ENCODE measurements at regions not wholly inside any gene's neighbourhood (a gene's known extent, or its start where the extent isn't known, plus 50 kb on each side); places are given as distances from the start of the nearest gene placed in this dataset.

DNA sequence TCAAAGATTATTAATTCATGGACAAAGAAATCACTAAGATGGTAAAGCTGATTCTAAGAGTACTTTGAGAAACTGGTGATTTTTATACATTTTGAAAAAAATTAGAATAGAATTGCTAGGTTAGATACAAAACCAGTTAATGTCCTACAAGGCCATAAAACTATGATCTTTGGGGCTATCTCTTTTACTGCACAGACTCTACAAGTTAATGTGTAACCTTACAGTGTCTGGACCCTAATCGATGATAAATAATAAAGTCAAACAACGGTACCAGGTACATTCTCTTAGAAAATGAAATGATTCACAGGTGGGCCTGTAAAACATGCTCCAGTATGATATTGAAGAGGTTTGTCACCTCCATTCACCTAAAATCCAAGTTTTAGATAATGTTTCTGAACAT lies 199.8 kb upstream of the LYZL1 start:
- RAD21 ChIA-PET (ENCODE audit: low non-redundant PET in 1 of 2, low total read pairs in 2 of 2, uncharacterized antibody in 2 of 2, unreplicated experiment in 2 of 2) = no interaction called here
- no peak for DNase-seq (ENCODE audit: low read depth, low spot score)
- CTCF ChIA-PET = no interaction called here
- no peaks in the 10 kb centered on the region for H3K9me2 ChIP-seq (ENCODE audit: insufficient read depth)
- H3K9me3 ChIP-seq (ENCODE audit: control insufficient read depth in 1 of 2, insufficient read depth in 1 of 2, low read depth in 1 of 2, low read length in 2 of 2) = no peaks in the 10 kb centered on the region
- no peak overlapping the region for H3K4me3 ChIP-seq (replicated peaks in 1 of 2; ENCODE audit: low read depth in 1 of 2, low read length in 2 of 2)
- no peak overlapping the region for H2AFZ ChIP-seq (ENCODE audit: low read depth, low read length, poor library complexity, severe bottlenecking)
- H3K36me3 ChIP-seq (ENCODE audit: control insufficient read depth in 1 of 2, insufficient read depth in 2 of 2, low read length in 2 of 2) = no peaks in the 10 kb centered on the region
- no peak overlapping the region for H3K9ac ChIP-seq (ENCODE audit: low read length)
- H3K4me2 ChIP-seq (ENCODE audit: low read length) = no peak overlapping the region
- no peak overlapping the region for H3K27ac ChIP-seq (ENCODE audit: low read depth, low read length)
- no peaks in the 10 kb centered on the region for H3K79me2 ChIP-seq (ENCODE audit: insufficient read depth, low read length)
- POLR2A ChIA-PET = no interaction called here
- H3K4me1 ChIP-seq (ENCODE audit: control insufficient read depth in 1 of 2, insufficient read depth in 2 of 2, low read length in 2 of 2) = no peaks in the 10 kb centered on the region
- no TSS peak for BruUV-seq (replicated peaks)
- no peak for ATAC-seq
- intact Hi-C loops (cut with micrococcal nuclease) = no loop called here
- no peaks in the 10 kb centered on the region for H4K20me1 ChIP-seq (ENCODE audit: insufficient read depth)
- TF ChIP-seq, protein P1, sequence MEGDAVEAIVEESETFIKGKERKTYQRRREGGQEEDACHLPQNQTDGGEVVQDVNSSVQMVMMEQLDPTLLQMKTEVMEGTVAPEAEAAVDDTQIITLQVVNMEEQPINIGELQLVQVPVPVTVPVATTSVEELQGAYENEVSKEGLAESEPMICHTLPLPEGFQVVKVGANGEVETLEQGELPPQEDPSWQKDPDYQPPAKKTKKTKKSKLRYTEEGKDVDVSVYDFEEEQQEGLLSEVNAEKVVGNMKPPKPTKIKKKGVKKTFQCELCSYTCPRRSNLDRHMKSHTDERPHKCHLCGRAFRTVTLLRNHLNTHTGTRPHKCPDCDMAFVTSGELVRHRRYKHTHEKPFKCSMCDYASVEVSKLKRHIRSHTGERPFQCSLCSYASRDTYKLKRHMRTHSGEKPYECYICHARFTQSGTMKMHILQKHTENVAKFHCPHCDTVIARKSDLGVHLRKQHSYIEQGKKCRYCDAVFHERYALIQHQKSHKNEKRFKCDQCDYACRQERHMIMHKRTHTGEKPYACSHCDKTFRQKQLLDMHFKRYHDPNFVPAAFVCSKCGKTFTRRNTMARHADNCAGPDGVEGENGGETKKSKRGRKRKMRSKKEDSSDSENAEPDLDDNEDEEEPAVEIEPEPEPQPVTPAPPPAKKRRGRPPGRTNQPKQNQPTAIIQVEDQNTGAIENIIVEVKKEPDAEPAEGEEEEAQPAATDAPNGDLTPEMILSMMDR (IDR thresholded peaks at IDR 0.05 in 2 of 3, conservative IDR thresholded peaks at IDR 0.05 in 1 of 3; ENCODE audit: borderline replicate concordance in 1 of 3, insufficient read depth in 1 of 3, low read depth in 2 of 3, low read length in 2 of 3) = no peak
- TF ChIP-seq POLR2AphosphoS5 (IDR thresholded peaks at IDR 0.05; ENCODE audit: low read depth, low read length) (no peak), EZH2phosphoT487 (IDR thresholded peaks at IDR 0.05; ENCODE audit: borderline replicate concordance) (no peak), EZH2 (IDR thresholded peaks at IDR 0.05) (no peak), CBX3 (IDR thresholded peaks at IDR 0.05; ENCODE audit: low read depth) (no peak), ZNF274 (IDR thresholded peaks at IDR 0.05; ENCODE audit: low read depth, low read length) (no peak), EGR1 (IDR thresholded peaks at IDR 0.05; ENCODE audit: low read depth) (no peak), ZFX (IDR thresholded peaks at IDR 0.05) (no peak), SRF (IDR thresholded peaks at IDR 0.05; ENCODE audit: low read depth) (no peak), SP1 (IDR thresholded peaks at IDR 0.05; ENCODE audit: low read depth) (no peak), CEBPB (IDR thresholded peaks at IDR 0.05; ENCODE audit: low read depth) (no peak), ELF1 (IDR thresholded peaks at IDR 0.05; ENCODE audit: borderline replicate concordance, low read depth) (no peak), JUND (IDR thresholded peaks at IDR 0.05) (no peak), FOSL1 (IDR thresholded peaks at IDR 0.05; ENCODE audit: low read depth) (no peak), POLR2A (IDR thresholded peaks at IDR 0.05; ENCODE audit: borderline replicate concordance, extremely low read depth, insufficient read depth, insufficient read length) (no peak), RAD21 (IDR thresholded peaks at IDR 0.05; ENCODE audit: low read depth) (no peak)
- TF ChIP-seq, protein P2, sequence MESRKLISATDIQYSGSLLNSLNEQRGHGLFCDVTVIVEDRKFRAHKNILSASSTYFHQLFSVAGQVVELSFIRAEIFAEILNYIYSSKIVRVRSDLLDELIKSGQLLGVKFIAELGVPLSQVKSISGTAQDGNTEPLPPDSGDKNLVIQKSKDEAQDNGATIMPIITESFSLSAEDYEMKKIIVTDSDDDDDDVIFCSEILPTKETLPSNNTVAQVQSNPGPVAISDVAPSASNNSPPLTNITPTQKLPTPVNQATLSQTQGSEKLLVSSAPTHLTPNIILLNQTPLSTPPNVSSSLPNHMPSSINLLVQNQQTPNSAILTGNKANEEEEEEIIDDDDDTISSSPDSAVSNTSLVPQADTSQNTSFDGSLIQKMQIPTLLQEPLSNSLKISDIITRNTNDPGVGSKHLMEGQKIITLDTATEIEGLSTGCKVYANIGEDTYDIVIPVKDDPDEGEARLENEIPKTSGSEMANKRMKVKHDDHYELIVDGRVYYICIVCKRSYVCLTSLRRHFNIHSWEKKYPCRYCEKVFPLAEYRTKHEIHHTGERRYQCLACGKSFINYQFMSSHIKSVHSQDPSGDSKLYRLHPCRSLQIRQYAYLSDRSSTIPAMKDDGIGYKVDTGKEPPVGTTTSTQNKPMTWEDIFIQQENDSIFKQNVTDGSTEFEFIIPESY (IDR thresholded peaks at IDR 0.05; ENCODE audit: extremely low read depth, insufficient replicate concordance, low read length) = no peak
- TF ChIP-seq, protein P3, sequence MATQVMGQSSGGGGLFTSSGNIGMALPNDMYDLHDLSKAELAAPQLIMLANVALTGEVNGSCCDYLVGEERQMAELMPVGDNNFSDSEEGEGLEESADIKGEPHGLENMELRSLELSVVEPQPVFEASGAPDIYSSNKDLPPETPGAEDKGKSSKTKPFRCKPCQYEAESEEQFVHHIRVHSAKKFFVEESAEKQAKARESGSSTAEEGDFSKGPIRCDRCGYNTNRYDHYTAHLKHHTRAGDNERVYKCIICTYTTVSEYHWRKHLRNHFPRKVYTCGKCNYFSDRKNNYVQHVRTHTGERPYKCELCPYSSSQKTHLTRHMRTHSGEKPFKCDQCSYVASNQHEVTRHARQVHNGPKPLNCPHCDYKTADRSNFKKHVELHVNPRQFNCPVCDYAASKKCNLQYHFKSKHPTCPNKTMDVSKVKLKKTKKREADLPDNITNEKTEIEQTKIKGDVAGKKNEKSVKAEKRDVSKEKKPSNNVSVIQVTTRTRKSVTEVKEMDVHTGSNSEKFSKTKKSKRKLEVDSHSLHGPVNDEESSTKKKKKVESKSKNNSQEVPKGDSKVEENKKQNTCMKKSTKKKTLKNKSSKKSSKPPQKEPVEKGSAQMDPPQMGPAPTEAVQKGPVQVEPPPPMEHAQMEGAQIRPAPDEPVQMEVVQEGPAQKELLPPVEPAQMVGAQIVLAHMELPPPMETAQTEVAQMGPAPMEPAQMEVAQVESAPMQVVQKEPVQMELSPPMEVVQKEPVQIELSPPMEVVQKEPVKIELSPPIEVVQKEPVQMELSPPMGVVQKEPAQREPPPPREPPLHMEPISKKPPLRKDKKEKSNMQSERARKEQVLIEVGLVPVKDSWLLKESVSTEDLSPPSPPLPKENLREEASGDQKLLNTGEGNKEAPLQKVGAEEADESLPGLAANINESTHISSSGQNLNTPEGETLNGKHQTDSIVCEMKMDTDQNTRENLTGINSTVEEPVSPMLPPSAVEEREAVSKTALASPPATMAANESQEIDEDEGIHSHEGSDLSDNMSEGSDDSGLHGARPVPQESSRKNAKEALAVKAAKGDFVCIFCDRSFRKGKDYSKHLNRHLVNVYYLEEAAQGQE (IDR thresholded peaks at IDR 0.05; ENCODE audit: low read depth) = no peak
- TF ChIP-seq, protein P4, sequence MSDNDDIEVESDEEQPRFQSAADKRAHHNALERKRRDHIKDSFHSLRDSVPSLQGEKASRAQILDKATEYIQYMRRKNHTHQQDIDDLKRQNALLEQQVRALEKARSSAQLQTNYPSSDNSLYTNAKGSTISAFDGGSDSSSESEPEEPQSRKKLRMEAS (IDR thresholded peaks at IDR 0.05) = no peak
- H3K27me3 ChIP-seq (ENCODE audit: insufficient read depth, low read length) = no peaks in the 10 kb centered on the region

Data from HCT116 (cell line).